GM19324 (cell line): ENCODE measurements at regions not wholly inside any gene's neighbourhood (a gene's known extent, or its start where the extent isn't known, plus 50 kb on each side); places are given as distances from the start of the nearest gene placed in this dataset.
"Not testable (repeated sequence)": the region's sequence is repeated elsewhere in the genome, so short reads cannot be mapped to it uniquely, and the experiment has no call there.

Experiments used
- ATAC-seq: cut with Tn5 transposase; IDR thresholded peaks from one replicate; pipeline ENCODE4 v1.9.1; 2021; ENCODE audit warnings: mild to moderate bottlenecking, moderate library complexity; ENCODE audit not compliant: unreplicated experiment, low FRiP score

DNA sequence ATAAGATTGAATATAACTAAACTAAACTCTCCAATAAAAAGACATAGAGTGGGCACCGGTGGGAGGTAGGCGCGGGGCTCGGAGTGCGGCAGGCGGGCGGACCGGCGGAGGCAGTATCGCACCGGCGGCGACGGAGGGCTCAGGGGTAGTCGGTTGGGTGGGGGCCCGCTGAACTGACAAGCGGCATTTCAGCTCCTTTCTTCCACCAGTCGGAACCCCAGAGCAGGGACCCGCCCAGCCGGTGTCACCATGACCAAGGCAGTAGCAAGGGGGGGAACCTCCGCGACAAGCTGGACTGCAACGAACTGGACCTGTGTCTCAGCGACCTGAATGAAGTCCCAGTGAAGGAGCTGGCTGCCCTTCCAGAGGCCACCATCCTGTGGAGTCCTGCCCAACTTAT, 156.7 kb downstream of the HINT1 start:
- no peak for ATAC-seq

- ATAC-seq: no peak
These were observed 158.9 kb downstream of the HINT1 start for GRCh38 chr5:131005963-131006684.

- ATAC-seq: no peak
These were observed 163.5 kb downstream of the HINT1 start for GRCh38 chr5:131001507-131001906.

- ATAC-seq: no peak
These were observed 164.8 kb downstream of the HINT1 start for GRCh38 chr5:131000289-131000688.

- ATAC-seq: not testable (repeated sequence)
These were observed 168.3 kb downstream of the HINT1 start for GRCh38 chr5:130996720-130997119.

GRCh38 chr5:130995851-130996250, 169.2 kb downstream of the HINT1 start:
- no peak for ATAC-seq

GRCh38 chr5:130995254-130995515, 169.9 kb downstream of the HINT1 start:
- no peak for ATAC-seq

DNA sequence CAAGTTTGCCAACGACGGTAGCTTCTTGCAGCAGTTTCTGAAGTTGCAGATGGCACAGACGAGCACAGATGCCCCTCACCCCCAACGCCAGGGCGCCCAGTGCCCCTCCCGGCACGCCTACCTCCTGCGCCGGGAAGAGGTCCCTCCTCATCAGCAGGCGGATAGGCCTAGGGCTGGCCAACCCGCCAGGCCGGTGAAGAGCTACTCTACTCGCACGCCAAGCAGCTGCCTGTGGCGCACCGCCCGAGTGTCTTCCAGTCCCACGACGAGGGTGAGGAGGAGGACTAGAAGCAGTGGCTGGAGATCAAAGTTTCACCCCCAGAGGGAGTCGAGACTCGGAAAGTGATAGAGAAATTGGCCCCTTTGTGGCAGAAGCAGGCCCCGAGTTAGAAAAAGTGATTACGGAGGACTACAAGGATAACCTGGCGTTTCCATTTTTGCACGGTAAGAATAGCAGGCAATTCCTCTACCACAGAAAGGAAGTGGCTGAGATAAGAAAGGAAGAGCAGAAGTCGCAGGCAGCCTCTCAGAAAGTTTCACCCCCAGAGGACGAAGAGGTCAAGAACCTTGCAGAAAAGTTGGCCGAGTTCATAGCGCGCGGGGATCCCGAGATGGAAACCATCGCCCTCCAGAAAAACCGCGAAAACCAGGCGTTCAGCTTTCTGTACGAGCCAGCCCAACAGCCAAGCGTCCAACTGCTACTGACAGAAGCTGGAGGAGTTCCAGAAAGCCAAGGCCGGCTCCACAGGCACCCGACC, 170.4 kb downstream of the HINT1 start:
- no peak for ATAC-seq

DNA sequence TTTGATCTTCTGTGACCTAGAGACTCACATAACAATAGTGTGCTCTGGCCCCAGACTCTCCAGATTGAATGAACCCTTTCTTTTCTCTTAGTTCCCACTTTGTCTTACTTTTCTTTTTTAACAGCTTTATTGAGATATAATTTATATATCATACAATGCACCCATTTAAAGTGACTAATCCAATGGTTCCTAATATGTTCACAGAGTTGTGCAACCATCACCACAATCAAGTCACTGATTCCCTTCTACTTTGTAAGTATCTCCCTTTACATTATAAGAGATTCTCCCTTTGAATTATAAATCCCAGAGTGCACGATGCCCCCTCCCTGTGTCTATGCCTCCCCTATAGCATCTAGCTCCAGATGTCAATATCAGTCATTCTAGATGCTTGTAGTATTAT, 172.4 kb downstream of the HINT1 start:
- no peak for ATAC-seq

- no peak for ATAC-seq
These were observed 173.0 kb downstream of the HINT1 start for GRCh38 chr5:130992095-130992494.

DNA sequence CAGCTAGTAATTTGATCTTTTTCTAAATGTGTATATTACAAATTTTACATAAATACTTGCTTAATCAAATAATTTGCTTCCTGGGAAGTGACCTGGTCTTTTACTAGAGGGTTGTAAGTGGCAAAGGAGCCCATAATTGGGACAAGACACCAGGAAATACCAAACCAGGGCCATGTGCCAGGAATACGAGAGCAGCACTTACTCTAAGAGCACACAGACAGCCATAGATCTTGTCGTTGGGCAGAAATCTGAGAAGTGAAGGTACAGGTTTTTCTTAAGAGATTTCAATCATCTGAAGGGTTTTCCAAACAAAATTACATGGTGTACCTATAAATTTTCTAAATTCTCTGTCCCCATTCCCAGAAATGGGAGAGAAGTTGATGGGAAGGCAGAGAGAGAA, 179.3 kb downstream of the HINT1 start:
- no peak for ATAC-seq

GRCh38 chr5:130981663-130982062, 183.4 kb downstream of the HINT1 start:
- ATAC-seq: no peak

GRCh38 chr5:130978475-130978874, 186.6 kb downstream of the HINT1 start:
- ATAC-seq: no peak

DNA sequence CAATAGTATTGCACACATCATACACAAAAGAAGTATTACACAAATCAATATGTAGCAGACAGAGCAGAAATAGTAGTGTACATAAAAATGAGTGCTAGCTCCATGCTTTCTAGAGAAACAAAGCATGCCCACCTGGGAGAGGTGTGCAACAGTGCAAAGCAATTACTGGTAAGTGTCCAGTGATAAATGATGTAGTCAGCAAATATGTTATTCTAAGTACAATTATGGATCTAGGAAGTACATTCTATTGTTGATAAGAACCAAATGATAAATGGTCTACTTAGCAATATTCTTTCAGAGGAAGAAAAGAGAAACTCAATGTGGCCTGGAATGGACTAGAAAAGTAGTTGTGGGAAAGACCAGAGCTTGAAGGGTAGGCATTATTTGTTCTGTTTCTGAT, 188.6 kb downstream of the HINT1 start:
- no peak for ATAC-seq

DNA sequence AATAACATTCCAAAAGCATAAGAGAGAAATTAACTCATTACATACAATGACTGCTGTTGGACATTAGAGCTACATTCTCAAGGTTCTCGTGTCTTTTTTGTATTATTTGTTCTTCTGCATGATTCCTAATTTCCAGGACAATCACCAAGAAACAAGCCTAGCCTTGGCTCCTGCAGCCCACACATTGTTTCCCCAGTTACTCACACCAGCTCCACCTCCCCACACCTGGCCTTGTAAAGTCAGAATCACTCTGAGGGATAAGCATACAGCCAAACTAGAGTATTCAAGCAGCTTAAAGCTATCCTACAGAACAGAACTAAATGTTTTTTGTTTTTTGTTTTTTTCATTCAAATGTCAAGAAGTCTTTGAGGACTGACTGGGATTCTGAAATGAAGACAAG, 189.2 kb downstream of the HINT1 start:
- no peak for ATAC-seq

DNA sequence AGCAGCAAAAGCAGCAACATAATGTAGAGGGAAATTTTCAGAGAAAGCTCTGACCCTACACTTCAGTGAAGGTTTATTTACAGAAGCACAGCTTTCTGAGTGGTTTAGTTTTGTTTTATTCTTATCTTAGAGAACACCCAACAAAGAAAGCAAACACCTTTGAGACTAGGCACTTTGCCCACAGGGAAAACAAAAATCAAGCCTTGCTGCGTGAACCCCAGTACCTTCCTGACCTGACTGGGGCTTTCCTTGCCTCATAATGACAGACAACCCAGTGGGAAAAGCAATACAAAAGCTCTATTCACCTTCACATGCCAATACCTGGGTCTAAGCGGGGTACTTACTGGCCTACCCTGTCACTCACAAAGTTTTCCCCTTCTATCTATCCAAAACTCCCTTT, 189.8 kb downstream of the HINT1 start:
- ATAC-seq: no peak

DNA sequence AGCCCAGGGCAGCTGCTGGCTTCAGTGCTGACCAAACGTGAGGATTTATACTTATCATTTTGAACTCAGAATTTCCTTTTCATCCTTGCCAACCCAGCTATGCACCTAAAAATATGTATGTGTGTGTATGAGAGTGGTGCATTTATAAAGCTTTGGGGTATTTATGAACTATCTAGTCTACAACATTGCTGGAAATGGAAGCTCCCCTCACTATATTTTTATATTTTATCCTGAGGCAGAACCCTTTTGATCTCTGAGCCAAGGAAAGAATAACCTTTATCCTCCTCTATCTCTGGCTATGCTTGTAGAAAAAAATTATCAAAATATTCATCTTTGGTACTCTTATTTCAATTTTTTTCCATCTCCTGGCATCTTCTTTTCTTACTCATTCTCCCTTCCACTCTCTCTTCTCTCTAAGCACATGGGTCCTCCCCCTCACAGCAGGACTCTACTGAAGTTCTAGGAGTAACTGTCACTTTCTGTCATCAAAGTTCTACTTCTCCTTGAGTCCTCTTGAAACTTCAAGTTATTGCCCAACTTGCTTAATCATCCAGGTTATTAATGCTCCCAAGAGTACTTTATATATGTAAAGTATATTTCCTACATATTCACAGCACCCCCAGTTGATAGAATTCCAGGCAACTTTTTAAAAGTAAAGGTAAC, 190.9 kb downstream of the HINT1 start:
- no peak for ATAC-seq

GRCh38 chr5:130966990-130967525, 198.0 kb downstream of the HINT1 start:
- ATAC-seq: no peak

- no peak for ATAC-seq
These were observed 199.1 kb downstream of the HINT1 start for GRCh38 chr5:130965920-130966319.

- no peak for ATAC-seq
These were observed 199.7 kb downstream of the HINT1 start for GRCh38 chr5:130965360-130965759.
